NCI-H1436 treated with DMSO at 0.1 percent for 48 hours (cell line): ENCODE measurements at regions not wholly inside any gene's neighbourhood (a gene's known extent, or its start where the extent isn't known, plus 50 kb on each side); places are given as distances from the start of the nearest gene placed in this dataset.

Source experiments
- DNase-seq: peaks from one replicate; lab custom pipeline; 2025; lab: John Stamatoyannopoulos, UW

DNA sequence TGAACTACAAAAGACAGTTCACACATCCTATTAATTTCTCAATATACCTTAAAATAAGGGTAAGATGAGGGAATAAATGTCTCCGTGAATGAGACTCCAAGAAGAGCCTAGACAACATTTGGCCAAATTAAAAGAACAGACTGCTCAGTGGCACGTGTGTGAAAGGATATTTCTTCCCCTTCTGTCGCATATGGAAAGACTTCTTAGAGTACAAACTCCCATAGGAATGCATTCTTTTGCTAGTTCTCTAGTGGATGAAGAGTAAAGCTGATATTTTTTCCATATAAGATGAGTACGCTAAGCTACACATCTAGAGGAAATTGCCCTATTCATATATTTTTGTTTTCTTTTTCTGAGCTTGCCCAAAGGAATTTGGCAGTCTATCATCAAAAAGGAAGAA lies 710.0 kb upstream of the ID2 start:
- DNase-seq, result no peak

- no peak for DNase-seq
Measured at GRCh38 chr2:7972670-7973069, 709.2 kb upstream of the ID2 start.

GRCh38 chr2:7973801-7974480 lies 707.9 kb upstream of the ID2 start:
- no peak for DNase-seq

DNA sequence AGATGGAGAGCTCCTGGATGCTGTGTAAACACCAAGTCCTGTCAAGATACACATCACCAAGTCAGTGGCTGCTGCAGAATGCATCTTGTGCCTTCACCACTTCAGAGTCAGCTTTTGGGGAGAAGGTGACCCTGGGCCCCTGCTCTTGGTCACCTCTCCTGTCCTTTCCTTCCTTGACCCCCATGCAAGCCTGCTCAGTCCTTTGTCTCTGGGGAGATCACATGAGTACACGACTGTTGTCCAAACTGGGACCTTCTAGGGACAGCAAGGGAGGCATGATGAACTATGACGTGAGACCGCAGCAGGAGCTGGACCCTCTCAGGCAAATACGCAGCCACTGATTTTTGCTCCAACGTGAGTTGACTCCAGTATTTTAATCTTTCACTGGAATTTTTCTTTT lies 706.9 kb upstream of the ID2 start:
- no peak for DNase-seq

GRCh38 chr2:7976206-7976605 lies 705.6 kb upstream of the ID2 start:
- DNase-seq, result no peak

DNA sequence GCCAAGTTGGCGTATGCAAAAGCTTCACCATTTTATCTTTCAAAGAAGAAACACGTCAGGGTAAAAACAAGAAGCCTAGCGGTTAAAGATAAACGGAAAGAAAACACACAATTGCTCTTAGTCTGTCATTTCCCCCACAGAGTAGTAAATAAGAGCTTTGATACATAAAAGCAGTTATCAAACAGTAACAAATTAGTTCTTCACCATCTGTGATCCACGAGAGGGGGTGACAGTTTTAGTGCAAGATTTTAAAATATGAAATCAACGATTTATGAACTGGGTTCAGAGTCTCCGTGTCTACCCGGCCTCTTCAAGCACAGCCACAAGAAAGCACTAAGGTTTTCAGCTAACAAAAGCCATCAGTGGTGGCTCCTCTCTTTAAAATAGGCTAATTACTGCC lies 703.9 kb upstream of the ID2 start:
- DNase-seq, result no peak

- DNase-seq, result no peak
Measured at GRCh38 chr2:7982054-7982453, 699.8 kb upstream of the ID2 start.

DNA sequence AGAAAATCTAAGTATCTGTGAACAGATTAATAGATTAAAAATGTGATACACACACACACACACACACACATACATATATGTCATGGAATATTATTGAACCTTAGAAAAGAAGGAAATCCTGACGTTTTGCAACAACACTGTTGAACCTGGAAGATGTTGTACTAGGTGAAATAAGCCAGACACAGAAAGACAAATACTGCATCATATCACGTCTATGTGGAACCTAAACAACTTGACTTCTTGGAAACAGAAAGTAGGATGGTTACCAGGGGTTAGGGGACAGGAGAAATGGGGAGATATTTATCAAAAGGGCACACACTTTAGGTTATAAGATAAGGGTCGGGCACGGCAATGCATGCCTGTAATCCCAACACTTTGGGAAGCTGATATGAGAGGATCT lies 698.4 kb upstream of the ID2 start:
- DNase-seq, result no peak

DNA sequence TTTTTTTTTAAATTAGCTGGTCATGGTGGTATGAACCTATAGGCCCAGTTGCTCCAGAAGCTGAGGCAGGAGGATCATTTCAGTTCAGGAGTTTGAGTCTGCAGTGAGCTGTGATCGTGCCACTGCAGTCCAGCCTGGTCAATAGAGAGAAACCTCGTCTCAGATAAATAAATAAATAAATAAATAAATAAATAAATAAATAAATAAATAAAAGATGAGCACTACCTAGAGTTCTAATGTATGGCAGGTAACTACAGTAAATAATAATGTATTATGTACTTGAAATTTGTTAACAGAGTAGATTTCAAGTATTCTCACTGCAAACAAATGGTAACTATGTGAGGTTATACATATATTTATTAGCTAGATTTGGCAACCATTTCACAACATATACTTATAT lies 697.9 kb upstream of the ID2 start:
- DNase-seq, result no peak

DNA sequence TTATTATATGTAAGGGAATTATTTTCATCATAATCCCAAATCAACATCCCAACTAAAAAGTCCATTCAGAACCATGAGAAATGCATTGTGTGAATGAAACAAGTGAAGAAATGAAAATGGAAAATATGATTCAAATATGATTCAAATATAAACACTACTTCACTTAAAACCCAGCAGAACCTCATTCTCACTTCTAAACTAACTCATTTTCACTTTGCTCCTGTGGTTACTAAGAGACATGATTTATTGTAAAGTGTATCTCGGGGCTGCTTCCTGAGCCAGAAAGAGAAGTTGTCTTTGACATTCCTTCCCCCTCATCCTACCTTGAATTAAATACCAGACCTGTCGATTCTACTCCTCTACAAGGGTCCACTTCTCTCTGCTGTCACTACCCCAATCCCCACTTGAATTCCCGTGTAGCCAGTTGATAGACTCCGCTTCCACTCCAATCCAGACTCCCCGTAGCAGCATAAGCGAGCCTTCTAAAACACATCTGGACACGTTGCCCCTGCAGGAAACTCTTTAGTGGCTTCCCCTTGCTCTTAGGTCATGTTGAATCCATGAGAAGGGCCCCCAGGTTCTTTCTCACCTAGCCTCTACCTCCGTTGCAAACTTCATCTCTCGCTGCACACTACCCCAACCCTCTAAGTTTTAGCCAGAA lies 697.0 kb upstream of the ID2 start:
- DNase-seq, result no peak

DNA sequence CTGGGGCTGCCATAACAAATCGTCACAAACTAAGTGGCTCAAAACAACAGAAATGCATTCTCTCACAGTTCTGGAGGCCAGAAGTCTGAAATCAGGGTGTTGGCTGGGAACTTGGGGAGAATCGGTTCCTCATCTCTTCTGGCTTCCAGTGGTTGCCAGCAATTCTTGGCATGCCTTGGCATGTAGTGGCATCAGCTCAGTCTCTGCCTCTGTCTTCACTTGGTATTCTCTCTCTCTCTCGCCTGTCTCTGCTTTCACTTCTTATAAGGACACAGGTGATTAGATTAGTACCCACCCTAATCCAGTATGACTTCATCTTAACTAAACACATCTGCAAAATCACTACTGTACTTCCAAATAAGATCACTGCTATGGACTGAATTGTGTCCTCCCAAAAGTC lies 695.4 kb upstream of the ID2 start:
- DNase-seq, result no peak

DNA sequence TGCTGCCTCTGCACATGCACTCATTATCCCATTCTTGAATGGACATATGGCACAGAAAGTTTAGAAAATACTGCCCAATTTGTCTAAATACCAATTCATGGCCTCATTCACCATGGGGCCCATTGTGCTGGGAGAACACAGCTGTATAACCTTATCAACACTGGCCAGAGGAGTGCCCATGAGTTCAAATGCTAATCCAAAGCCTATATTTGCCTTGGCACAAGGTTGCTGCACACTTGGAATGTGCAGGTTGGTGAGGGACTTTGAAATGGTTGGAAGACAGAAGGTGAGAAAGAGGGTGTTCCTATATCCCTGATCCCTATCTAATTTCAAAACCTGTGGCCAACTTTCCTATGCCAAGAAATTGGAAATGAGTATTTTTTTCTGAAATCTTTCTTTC lies 693.9 kb upstream of the ID2 start:
- no peak for DNase-seq

DNA sequence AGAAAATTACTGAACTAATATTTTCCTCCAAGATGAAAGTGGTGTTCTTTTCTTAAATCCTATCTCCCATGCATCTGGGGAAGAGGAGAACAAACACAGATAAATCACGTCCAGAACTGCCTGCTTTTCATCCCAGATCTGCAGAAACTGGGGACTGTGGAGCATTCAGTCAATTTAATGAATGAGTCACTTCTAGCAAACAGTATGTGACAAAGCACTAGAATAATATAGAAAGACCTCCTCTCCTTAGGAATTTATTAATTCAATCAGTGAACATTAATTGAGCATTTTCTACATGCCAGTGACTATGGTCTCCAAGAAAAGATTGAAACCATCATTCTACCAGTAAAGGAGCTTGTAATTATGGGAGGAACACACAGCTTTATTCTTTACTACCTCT lies 693.4 kb upstream of the ID2 start:
- DNase-seq, result no peak

DNA sequence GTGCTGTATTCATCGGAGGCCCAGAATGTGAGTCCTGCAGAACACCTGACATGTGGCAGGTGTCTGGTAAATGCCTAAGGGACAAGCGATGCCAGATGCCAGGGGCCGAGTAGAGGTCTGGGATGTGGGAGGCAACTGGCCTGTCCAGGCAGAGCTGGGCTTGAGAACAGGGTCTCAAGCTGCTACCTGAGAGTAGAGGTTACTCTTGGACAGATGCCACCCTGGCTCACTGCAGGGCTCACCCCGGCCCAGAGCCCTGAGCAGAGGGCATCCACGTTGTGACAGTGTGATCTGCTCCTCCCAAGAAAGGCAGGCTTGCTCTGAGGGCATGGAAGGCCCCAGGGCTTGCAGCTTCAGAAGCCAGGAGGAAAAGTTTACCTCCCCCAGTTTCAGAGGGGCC lies 692.0 kb upstream of the ID2 start:
- no peak for DNase-seq

DNA sequence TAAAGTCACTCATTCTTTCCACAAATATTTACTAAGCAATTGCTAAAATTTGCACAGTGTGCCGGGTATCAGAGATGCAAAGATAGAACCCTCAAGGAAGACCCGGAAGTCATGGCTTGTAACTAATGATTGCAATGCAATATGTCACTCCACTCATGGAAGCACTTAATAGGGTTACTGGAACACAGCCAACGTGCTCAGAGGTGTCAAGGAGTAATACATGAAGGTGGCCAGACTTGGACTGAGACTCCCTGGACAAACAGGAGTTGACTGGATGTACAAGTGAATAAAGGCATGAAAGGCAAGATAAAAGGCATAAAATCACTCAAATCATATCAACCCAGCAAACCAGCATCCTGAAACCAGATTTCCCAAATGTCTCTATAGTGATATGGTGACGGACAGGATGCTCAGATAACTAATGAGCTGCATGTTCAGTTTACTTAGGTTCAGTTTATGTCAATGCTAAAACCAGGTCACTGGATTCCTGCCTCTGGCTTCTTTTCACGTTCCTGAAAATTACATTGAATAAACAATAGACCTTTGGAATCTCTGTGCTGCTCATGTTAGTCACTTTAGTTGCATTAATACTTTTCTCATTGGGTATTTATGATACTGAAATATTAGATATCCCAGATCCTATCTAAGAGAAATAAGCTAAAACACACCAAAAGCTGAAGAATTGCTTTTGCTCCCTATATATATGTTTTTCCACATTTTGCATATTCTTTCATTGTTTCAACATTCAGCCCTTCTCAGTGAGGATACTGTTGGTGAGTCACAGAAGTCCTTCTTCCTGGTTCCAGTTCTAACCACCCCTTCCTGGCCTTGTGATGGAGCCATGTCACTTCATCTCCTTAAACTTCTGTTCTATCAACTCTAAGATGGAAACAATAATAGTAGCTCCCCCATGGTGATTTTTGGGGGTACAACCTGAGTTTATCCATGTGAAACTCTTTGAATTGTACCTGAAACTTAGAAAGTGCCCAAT lies 688.9 kb upstream of the ID2 start:
- DNase-seq, result no peak

DNA sequence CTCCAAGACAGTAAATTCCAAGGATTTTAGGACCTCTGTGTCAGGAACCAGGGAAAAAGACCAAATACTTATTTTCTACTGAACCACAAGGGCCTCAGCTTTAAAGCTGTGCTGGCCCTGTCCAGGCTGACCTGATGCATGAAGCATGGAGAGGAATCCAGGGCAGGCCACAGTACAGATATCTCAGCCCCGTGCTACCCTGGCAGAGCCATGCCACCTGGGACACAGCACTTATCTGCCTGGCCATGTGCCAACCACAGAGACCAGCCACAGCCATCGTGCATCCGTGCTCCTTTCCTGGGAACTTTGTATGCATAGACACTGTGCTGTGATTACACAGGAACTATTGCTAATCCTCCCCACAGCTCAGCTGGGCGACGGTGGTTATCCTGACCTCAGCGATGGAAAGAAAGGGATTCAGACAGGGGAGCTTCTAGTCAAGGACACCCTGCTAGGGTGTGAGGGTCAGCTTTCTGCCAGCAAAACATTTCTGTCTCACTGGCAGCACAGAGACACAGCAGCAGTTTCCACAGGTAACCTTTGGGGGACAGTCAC lies 687.4 kb upstream of the ID2 start:
- no peak for DNase-seq

DNA sequence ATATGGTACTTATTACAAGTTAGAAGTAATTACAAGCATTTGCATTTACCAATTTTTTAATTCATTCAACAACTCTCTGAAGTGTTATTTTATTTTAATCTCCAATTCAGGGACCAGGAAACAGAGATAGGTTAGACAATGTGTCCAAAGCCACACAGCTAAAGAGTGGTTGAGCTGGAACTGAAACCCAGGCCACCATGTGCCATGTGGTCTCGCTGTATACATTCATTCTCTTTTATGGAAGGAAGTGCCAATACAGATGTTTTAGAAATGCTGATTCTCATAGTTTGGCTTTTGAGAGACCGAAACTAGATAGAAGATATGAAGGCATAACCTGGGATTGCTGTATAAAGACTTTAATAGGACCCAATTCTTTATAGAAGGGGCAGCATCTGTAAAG lies 684.6 kb upstream of the ID2 start:
- no peak for DNase-seq

DNA sequence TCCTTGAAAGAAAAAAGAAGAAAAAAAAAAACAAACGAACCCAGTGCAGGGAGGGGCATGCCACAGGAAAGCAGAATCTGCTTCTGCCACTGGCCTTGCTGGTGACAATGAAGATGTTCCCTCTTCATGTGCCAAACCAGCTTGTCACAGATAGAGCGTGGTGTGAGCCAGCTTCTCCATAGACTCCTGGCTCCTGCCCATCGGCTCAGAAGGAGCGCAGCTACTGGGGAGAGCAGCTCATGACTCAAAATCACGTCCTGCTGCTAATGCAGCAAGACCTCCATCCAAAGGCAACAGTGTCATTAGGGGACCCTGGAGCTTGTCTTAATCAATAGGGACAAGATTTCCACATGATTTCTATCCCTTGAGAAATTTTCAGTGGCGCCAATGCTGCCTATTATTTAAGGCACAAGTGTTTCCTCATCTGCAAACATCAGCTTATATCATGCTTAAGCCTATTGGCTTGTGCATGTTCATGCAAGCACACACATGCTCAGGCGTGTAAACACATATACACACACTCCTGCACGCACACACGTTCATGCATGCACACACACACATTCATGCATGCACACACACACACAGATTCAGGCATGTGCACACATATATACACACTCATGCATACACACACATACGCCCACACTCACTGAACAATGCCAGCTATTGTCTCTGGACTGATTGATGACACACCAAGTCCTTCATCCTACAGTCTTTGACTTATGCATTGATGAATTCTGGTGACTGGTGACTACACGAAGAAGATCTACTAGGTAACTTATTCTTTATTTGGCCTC lies 682.0 kb upstream of the ID2 start:
- DNase-seq, result no peak

GRCh38 chr2:8000870-8001269 lies 681.0 kb upstream of the ID2 start:
- DNase-seq, result no peak

GRCh38 chr2:8002765-8003393 lies 679.0 kb upstream of the ID2 start:
- no peak for DNase-seq

GRCh38 chr2:8003462-8004075 lies 678.3 kb upstream of the ID2 start:
- no peak for DNase-seq
